GM12878 (cell line): ENCODE measurements at regions not wholly inside any gene's neighbourhood (a gene's known extent, or its start where the extent isn't known, plus 50 kb on each side); places are given as distances from the start of the nearest gene placed in this dataset.
"Not testable (repeated sequence)": the region's sequence is repeated elsewhere in the genome, so short reads cannot be mapped to it uniquely, and the experiment has no call there.

Source experiments
- ATAC-seq: fragments of 200-7000 bp; cut with Tn5 transposase; 3 replicates; pipeline ENCODE4 v1.9.1; 2020; ENCODE audit warnings: mild to moderate bottlenecking, moderate library complexity
- BruUV-seq: library from RNA; stranded (reverse); fragments of 400-500 nt; replicated peaks from 2 replicates; lab custom pipeline; 2021; lab: Mats Ljungman, UMichigan
- CTCF ChIA-PET: fragments of 300-600 bp; sonication (Branson Sonifier 250); formaldehyde crosslinking; extraction: SDS; loops from one replicate; lab custom pipeline; 2021; ENCODE audit warnings: inconsistent platforms; lab: Yijun Ruan, JAX
- POLR2A ChIA-PET: fragments of 350-600 bp; formaldehyde crosslinking; extraction: SDS; loops from one replicate; lab custom pipeline; 2021; ENCODE audit warnings: inconsistent platforms; lab: Charles Lee
- RAD21 ChIA-PET: fragments of 300-600 bp; sonication (Branson Sonifier 250); formaldehyde crosslinking; loops from one replicate; lab custom pipeline; 2023; ENCODE audit warnings: antibody characterized with exemption; ENCODE audit not compliant: unreplicated experiment; lab: Charles Lee
- SMC1A ChIA-PET: fragments of 300-600 bp; sonication (Branson Sonifier 250); formaldehyde crosslinking; loops from one replicate; lab custom pipeline; 2023; ENCODE audit not compliant: unreplicated experiment, uncharacterized antibody; lab: Charles Lee
- DNase-seq: peaks from one replicate; pipeline ENCODE4 v3.0.0-alpha.2; 2011; ENCODE audit warnings: low read depth, low spot score
- FAIRE-seq: peaks from 3 replicates; lab custom pipeline; 2011; peaks lifted over from hg19 to GRCh38; lab: Jason Lieb, UNC
- H2AFZ ChIP-seq: 2 replicates; pipeline ENCODE4 v1.6.0; 2011; ENCODE audit warnings: low read depth, low read length, control low read depth; ENCODE audit not compliant: control insufficient read depth
- H3K27ac ChIP-seq: 2 replicates; pipeline ENCODE4 v1.5.1; 2011; ENCODE audit warnings: control low read depth; ENCODE audit not compliant: control insufficient read depth, insufficient read depth
- H3K27me3 ChIP-seq, 2 experiments: replicated peaks in 1 of 2; 2 replicates each; pipeline versions ENCODE4 v1.6.0 to v1.6.1; 2011; ENCODE audit warnings: low read length in 1 of 2; ENCODE audit not compliant: control insufficient read depth in 2 of 2, insufficient read depth in 2 of 2
- H3K36me3 ChIP-seq, 2 experiments: 2 replicates each; pipeline ENCODE4 v1.5.1; 2011; ENCODE audit warnings: low read length in 1 of 2; ENCODE audit not compliant: control insufficient read depth in 2 of 2, insufficient read depth in 2 of 2
- H3K4me1 ChIP-seq: 2 replicates; pipeline ENCODE4 v1.6.1; 2011; ENCODE audit warnings: mild to moderate bottlenecking, low read length, moderate library complexity, mixed read lengths; ENCODE audit not compliant: control insufficient read depth, insufficient read depth
- H3K4me2 ChIP-seq: 2 replicates; pipeline ENCODE4 v1.6.0; 2011; ENCODE audit warnings: control low read depth; ENCODE audit not compliant: control insufficient read depth, insufficient read depth
- H3K4me3 ChIP-seq: fragments of 200-600 bp; sonication (generic); 2 replicates; pipeline ENCODE4 v1.5.1; 2016
- H3K79me2 ChIP-seq: 2 replicates; pipeline ENCODE4 v1.6.0; 2011; ENCODE audit warnings: low read length; ENCODE audit not compliant: control insufficient read depth, insufficient read depth
- H3K9ac ChIP-seq: 2 replicates; pipeline ENCODE4 v1.8.0; 2011; ENCODE audit warnings: low read length, control low read depth, mixed read lengths; ENCODE audit not compliant: control insufficient read depth, insufficient read depth
- H3K9me3 ChIP-seq: replicated peaks from 3 replicates; pipeline ENCODE4 v1.5.1; 2011; ENCODE audit warnings: mild to moderate bottlenecking, low read length; ENCODE audit not compliant: control insufficient read depth, insufficient read depth
- H4K20me1 ChIP-seq: 2 replicates; pipeline ENCODE4 v1.6.0; 2011; ENCODE audit not compliant: control insufficient read depth, insufficient read depth
- ASH2L ChIP-seq: fragments of 300-600, 200-600 bp; sonication (generic); IDR thresholded peaks from 2 replicates; pipeline ENCODE4 v1.6.1; 2017; ENCODE audit warnings: low read depth, mild to moderate bottlenecking, borderline replicate concordance
- KAT2A ChIP-seq: conservative IDR thresholded peaks from 2 replicates; pipeline ENCODE4 v1.6.1; 2011; ENCODE audit warnings: low read depth, low read length; ENCODE audit not compliant: control insufficient read depth
- LARP7 ChIP-seq: fragments of 450-650 bp; IDR thresholded peaks from 2 replicates; pipeline ENCODE4 v1.6.1; 2017; ENCODE audit warnings: mild to moderate bottlenecking
- NFXL1 ChIP-seq: fragments of 450-650 bp; IDR thresholded peaks from 2 replicates; pipeline ENCODE4 v1.6.1; 2017; ENCODE audit warnings: antibody characterized with exemption, mild to moderate bottlenecking, borderline replicate concordance
- NFYA ChIP-seq: IDR thresholded peaks from 2 replicates; pipeline ENCODE4 v1.6.1; 2011; ENCODE audit warnings: low read depth, mild to moderate bottlenecking, low read length, improper control_type of control experiment, borderline replicate concordance
- ZNF622 ChIP-seq: fragments of 450-650 bp; IDR thresholded peaks from 2 replicates; pipeline ENCODE4 v1.6.1; 2017; ENCODE audit warnings: mild to moderate bottlenecking, inconsistent platforms
- WGBS: methylation state at CpG from one replicate; pipeline ENCODE4 v1.1.6; 2016; ENCODE audit warnings: low lambda C conversion rate; ENCODE audit not compliant: insufficient replicate concordance, insufficient coverage; ENCODE audit errors: missing lambda C conversion rate; 5-methylcytosine and 5-hydroxymethylcytosine counted together
- in situ Hi-C: fragments of 300-500 bp; cut with MboI; formaldehyde crosslinking; loops from 9 replicates; pipeline ENCODE4 v1.14.3; 2018; ENCODE audit warnings: mixed read lengths
- intact Hi-C: fragments of 100-400 bp; cut with micrococcal nuclease; formaldehyde crosslinking; loops from one replicate; pipeline ENCODE4 v1.14.2; 2022; ENCODE audit not compliant: unreplicated experiment

DNA sequence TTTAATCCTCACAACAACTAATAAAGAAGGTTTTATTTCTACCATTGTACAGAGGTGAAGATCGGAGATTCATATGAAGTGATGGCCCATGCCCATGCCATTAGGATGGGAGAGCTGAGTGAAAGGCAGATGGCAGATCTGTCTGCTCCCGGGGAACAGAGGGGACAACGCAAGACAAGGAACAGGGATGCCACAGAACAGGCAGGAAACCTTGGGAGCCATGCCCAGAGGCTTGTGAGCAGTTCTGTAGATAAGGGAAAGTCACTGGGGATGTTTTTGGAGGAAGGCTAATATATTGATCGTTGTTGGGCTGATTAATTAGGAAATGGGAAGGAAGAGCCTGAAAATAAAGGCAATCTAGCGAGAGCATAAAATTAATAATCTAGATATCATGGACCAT lies 73.1 kb upstream of the ITGB1 start (continued):
- TF ChIP-seq LARP7, result no peak
- no peak for TF ChIP-seq ZNF622
- no peak for TF ChIP-seq NFYA
- no peak for TF ChIP-seq KAT2A
- TF ChIP-seq NFXL1, result no peak
- TF ChIP-seq, all 136 proteins: peak for 0

DNA sequence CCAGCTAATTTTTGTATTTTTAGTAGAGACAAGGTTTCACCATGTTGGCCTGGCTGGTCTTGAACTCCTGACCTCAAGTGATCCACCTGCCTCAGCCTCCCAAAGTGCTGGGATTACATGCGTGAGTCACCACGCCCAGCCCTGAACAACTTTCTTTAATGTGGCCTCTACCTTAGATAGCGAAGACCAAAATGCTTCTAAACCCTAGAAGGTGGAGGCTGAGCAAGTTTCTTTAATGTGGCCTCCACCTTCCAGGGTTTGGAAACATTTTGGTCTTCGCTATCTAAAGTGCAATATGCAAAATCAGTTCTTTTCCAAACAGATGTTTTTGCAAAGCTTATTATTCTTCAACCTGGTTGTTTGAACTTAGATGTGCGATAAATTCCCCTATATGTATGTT lies 70.5 kb upstream of the ITGB1 start:
- BruUV-seq, H3K9me3 ChIP-seq, H3K27ac ChIP-seq, DNase-seq, RAD21 ChIA-PET, ATAC-seq, in situ Hi-C loops, H3K4me1 ChIP-seq, H3K4me2 ChIP-seq, SMC1A ChIA-PET, H3K27me3 ChIP-seq, H2AFZ ChIP-seq, FAIRE-seq, H4K20me1 ChIP-seq, H3K4me3 ChIP-seq, POLR2A ChIA-PET, H3K79me2 ChIP-seq, CTCF ChIA-PET, intact Hi-C loops, H3K9ac ChIP-seq, H3K36me3 ChIP-seq: not testable (repeated sequence)
- 58% methylated on average over 5 of the region's 5 CpGs for WGBS

DNA sequence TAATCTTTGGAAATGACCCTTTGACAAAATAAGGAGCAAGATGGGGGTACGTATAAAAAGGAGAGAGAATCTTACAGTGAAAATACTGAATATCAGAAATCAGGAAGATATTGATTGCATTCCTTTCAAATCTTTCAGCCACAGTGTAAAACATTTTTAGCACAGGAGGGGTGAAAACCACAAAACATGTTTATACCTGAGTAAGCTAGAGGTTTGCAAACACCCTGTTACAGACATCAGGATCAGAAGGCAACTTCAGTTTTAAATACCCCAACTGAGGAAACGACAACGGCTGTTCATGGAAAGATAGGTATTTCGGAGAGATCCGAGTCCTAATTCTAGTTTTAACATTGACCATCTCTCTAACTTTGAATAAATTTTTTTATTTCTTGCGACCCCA lies 69.1 kb upstream of the ITGB1 start:
- H3K9me3 ChIP-seq, result no peaks in the 10 kb centered on the region
- no peak for FAIRE-seq
- no peak overlapping the region for H3K4me2 ChIP-seq
- POLR2A ChIA-PET, result no interaction called here
- BruUV-seq, result no TSS peak
- H3K4me3 ChIP-seq, result no peak overlapping the region
- H3K79me2 ChIP-seq, result no peaks in the 10 kb centered on the region
- H3K9ac ChIP-seq, result no peak overlapping the region
- CTCF ChIA-PET, result interaction anchor here (0.9 kb wide), 1 partner anchor 18 kb away, joined by 3 read pairs; no protein-coding TSS in a partner anchor
- 26% methylated on average over 6 of the region's 6 CpGs for WGBS
- SMC1A ChIA-PET, result no interaction called here
- no peaks in the 10 kb centered on the region for H4K20me1 ChIP-seq
- in situ Hi-C loops (no loop called here), intact Hi-C loops (no loop called here)
- no peak overlapping the region for H2AFZ ChIP-seq
- DNase-seq, result no peak
- H3K36me3 ChIP-seq, result no peaks in the 10 kb centered on the region
- ATAC-seq, result no peak
- H3K27me3 ChIP-seq, result no peaks in the 10 kb centered on the region
- H3K27ac ChIP-seq, result no peak overlapping the region
- TF ChIP-seq ASH2L, result no peak
- TF ChIP-seq, all 136 proteins: peak for 0
- H3K4me1 ChIP-seq, result no peaks in the 10 kb centered on the region
- RAD21 ChIA-PET, result no interaction called here
